SKM-1 treated with dmso at 0.1 percent for 144 hours (cell line): ENCODE measurements at regions not wholly inside any gene's neighbourhood (a gene's known extent, or its start where the extent isn't known, plus 50 kb on each side); places are given as distances from the start of the nearest gene placed in this dataset.
A peak's percentile ranks its signal among the peaks of the same experiment; 100 is the strongest.
"Not testable (repeated sequence)": the region's sequence is repeated elsewhere in the genome, so short reads cannot be mapped to it uniquely, and the experiment has no call there.

Experiments
- DNase-seq: peaks from one replicate; lab custom pipeline; 2025; ENCODE audit not compliant: unreplicated experiment; lab: John Stamatoyannopoulos, UW

GRCh38 chr3:170814822-170815221 is 55.2 kb downstream of the RPL22L1 start:
- no peak for DNase-seq

- DNase-seq, result no peak
Observed at GRCh38 chr3:170813266-170813665, 56.7 kb downstream of the RPL22L1 start.

GRCh38 chr3:170811928-170812591 is 57.9 kb downstream of the RPL22L1 start:
- peak; percentile 79 for DNase-seq

GRCh38 chr3:170811515-170811914 is 58.5 kb downstream of the RPL22L1 start:
- no peak for DNase-seq

- DNase-seq, result no peak
Observed at GRCh38 chr3:170809975-170810357, 60.0 kb downstream of the RPL22L1 start.

- DNase-seq, result peak; percentile 27
Observed at GRCh38 chr3:170809007-170809974, 60.7 kb downstream of the RPL22L1 start.

- no peak for DNase-seq
Observed at GRCh38 chr3:170808041-170808440, 62.0 kb downstream of the RPL22L1 start.

GRCh38 chr3:170806676-170807075 is 63.3 kb downstream of the RPL22L1 start:
- no peak for DNase-seq

GRCh38 chr3:170806141-170806540 is 63.9 kb downstream of the RPL22L1 start:
- no peak for DNase-seq

GRCh38 chr3:170805296-170805695 is 64.7 kb downstream of the RPL22L1 start:
- not testable (repeated sequence) for DNase-seq

GRCh38 chr3:170804634-170805033 is 65.4 kb downstream of the RPL22L1 start:
- DNase-seq, result not testable (repeated sequence)

- DNase-seq, result no peak
Observed at GRCh38 chr3:170804078-170804477, 65.9 kb downstream of the RPL22L1 start.

GRCh38 chr3:170802164-170803151 is 67.5 kb downstream of the RPL22L1 start:
- DNase-seq, result no peak

- no peak for DNase-seq
Observed at GRCh38 chr3:170801597-170801996, 68.4 kb downstream of the RPL22L1 start.

- DNase-seq, result not testable (repeated sequence)
Observed at GRCh38 chr3:170800275-170800674, 69.7 kb downstream of the RPL22L1 start.

- no peak for DNase-seq
Observed at GRCh38 chr3:170799009-170799408, 71.0 kb downstream of the RPL22L1 start.

GRCh38 chr3:170797685-170798084 is 72.3 kb downstream of the RPL22L1 start:
- no peak for DNase-seq

- DNase-seq, result no peak
Observed at GRCh38 chr3:170792471-170792870, 77.5 kb downstream of the RPL22L1 start.

GRCh38 chr3:170790647-170791046 is 79.3 kb downstream of the RPL22L1 start:
- DNase-seq, result no peak

GRCh38 chr3:170787464-170787863 is 82.5 kb downstream of the RPL22L1 start:
- DNase-seq, result no peak

- no peak for DNase-seq
Observed at GRCh38 chr3:170785454-170785853, 84.5 kb downstream of the RPL22L1 start.
